GM18511 (cell line): ENCODE measurements at regions not wholly inside any gene's neighbourhood (a gene's known extent, or its start where the extent isn't known, plus 50 kb on each side); places are given as distances from the start of the nearest gene placed in this dataset.

ENCODE experiments used
- ATAC-seq: cut with Tn5 transposase; IDR thresholded peaks from one replicate; pipeline ENCODE4 v1.9.1; 2021; ENCODE audit warnings: mild to moderate bottlenecking, moderate library complexity; ENCODE audit not compliant: unreplicated experiment

DNA sequence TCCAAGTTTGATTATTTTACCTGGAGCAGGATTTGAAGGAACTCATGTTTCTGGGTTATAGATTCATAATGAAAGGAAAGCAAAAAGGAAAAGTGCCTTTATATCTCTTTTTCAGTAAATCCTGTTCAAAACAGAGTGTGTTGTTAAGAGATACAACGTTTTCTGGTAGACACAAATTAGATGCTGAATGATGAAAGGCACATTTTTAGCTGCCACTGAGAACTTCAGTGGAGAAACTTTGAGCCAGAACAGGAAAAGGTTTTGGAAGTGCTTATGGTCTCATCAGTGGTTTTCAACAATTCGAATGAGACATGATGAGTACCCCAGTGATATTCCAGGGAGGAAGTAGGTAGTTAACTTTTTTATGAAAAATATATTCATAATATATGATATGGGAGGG is 338.0 kb upstream of the C1orf87 start:
- no peak for ATAC-seq

DNA sequence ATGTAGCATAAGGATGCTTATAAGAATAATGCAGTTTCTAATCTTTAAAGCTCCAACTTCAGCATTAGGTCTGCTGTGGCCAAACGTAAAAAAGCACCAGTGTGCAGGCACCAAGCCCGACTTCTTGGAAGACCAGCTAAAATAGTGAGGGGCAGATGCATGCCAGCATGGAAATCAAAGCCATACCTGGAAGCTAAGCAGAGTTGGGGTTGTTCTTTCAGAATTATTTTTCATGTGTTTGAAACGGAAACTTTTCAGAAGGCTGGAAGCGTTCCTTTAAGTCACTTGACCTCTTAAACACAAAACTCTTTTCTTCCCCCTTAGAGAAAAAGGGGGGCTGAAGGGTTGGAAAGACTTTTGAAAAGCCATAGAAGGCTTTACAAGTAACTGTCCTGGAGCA is 329.2 kb upstream of the C1orf87 start:
- no peak for ATAC-seq

DNA sequence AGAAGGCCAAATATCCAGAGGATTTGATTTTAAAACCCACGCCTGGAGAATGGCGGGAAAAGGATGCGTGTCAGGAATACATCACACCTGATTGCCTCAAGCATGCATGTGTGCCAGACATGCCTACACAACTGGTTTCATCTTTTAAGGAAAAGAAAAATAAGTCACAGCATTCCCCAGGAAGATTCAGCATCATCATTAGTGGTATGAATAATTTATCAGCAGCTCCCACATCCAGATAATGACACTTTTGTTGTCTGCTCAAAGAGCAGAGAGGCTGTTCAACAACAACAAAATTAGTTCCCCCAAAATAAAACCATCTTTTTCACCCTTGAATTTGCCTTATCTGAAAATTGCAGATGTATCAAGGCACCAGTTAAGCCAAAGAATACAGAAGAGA is 328.6 kb upstream of the C1orf87 start:
- ATAC-seq = no peak

DNA sequence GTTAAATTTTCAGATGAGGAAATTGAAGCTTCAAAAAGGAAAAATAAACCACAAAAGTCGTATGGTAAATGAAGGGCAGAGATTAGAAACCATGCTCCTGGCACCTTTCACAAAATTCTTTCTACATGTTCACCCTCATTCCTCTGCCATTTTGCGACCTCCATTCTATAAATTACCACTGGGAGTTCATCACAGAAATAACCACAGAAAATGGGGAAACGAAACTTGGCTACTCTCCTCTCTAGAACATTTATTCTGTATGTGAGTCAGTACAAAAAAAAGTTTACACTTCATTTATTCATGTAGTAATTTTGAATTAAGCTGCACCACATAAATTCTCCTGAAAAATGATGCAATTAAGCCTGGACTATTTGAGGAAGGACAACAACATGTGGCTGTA is 320.9 kb upstream of the C1orf87 start:
- peak; percentile 48 for ATAC-seq

DNA sequence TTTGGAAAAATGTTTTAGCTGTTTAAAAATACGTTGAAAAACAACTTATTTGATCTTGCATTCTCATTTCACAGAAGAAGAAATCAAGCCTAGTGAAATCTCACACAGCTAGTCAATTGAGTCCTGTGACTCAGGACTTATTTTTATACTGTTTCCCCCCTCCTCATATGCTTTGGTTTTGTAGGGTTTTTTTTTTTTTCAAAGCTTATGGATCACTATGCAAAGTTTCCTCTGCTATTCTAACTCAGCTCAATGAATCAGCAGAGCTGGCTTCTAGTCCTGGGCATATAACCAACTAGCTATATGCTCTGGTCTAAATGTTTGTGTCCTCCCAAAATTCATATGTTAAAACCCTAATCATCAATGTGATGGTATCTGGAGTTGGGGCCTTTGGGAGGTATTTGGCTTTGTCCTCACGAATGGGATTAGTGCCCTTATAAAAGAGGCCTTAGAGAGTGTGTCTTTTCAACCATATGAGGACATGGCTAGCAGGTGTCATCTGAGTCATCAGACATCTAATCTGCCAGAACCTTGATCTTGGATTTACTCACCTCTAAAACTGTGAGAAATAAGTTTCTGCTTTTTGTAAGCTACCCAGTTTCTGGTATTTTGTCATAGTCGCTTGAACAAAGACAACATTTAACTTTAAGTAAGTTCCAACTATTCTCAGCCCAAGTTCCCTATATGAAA is 317.2 kb upstream of the C1orf87 start:
- ATAC-seq = peak; percentile 77

DNA sequence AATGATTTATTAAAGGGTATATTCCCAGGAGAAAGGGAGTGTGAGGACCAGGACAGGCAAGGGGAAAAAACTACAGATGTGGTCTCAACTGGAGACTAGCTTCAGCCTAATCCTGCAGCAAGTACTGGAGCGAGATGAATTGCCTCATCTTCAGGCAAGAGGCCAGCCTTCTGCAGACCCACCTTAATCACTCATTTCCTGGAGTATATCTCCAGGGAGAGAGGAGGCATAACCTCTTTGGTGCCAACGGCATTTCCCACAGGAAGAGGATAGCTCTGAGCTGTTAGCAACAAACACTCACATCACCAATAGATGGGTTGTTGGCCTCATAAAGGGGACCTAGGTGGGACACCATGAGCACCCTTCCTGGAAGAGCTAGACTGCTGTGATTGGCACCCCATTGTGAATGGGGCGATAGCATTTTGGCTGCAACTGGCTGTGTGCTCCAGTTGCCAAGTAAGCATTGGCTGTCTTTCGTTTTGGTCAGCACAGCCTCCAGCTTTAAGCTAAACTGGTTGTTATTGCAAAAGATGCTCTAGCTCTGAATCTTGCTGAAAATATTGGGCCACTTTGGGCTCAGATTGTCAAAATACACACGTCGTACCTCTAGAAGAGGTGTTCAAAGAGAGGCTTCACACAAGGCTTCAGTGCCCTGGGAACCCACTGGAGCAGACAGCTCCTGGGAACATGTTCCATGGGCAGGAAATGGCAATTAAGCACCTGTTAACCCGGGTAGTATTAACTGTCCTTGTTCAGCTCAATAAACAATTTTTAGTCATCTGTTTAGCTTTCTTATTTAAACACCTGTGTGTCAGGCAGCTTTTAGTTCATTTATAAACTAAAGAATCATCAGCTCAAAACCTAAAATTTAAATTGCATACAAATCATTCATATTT is 314.8 kb upstream of the C1orf87 start:
- no peak for ATAC-seq

DNA sequence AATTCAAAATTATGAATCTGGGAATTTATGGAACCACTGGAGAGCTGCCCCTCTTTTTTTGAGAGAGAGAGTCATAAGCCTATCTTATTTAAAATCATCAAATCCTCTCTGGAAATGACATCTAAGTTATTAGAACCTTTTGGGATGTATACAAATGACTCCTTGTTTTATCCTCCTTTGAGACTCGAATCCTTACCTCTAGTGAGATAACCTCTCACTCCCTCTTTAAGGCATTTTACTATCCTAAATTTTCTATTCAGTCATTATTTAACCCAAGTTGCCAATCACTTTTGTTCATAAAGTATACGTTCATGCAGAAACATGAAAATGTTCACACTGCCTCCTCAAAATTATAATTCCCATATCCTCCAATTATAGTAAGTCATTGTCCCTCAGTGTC is 313.6 kb upstream of the C1orf87 start:
- no peak for ATAC-seq

DNA sequence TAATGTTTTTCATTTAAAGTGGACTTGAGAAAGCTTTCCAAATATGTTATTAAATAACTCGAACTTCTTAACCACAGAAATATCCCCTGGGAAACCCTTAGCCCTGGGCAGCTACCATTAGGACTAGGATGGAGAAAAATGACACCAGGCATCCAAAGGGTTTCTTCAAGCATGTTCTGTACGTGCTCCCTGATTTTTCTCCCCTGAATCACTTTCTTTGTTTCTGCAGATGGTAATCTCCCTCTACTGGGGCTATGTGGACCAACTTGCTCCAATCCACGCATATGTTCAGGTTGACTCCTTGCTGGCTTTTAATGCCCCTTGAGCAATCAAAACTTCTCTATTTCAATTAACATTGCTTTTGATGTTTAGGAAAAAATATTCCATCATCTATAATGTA is 312.7 kb upstream of the C1orf87 start:
- no peak for ATAC-seq

DNA sequence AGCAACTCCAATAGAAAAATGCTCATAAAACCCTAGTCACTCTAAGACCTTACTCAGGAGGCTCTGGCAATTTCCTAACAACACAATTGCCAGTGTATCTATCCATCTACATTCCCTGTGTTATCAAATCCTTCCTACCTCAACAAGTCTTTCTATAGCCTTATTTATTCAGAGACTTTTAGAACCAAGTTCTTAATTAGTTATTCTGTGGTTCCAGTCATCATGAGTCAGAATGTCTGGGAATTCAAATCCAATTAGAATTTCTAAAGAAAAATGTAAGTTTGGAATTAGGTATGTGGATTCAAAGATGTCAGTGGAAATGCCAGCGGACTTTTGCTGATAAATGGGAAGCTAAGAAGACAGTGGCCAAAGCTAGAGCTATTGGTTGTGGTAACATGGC is 302.6 kb upstream of the C1orf87 start:
- ATAC-seq = no peak

DNA sequence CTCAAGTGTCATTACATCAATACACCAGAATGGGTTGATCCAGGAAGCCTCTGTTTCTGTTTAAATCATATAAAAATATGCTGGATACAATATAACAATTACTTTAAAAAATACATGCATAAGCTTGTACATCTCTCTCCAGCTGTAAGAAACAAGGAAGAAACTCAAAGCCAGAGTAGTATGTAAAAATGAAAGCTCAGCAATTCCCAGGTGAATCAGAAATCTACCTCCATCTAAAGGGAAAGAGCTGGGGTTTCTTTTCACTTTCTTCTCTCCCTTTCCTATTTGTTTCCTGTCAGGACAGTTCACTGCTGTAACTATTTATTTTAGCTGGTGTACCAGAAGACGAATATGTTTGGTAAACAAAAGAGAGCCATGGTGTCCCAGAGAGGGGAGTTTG is 301.0 kb upstream of the C1orf87 start:
- no peak for ATAC-seq

DNA sequence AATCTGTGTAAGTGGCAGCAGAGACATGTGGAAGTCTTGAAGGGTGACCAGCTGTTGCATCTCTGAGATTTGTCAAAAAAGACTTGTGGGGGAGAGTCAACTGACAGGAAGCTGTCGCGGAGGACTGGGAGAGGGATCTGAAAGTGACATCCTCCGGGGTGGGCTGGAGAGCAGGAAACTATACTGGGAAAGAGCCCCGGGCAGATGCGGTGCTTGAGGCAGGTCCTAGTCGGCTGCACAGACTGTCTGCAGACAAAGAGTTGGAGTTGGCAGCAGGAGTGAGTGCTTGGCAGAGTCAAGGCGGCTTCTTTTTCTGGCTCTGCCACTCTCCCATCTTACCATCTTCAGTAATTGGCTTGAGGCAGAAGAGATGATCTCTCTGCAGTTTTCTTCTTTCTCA is 294.0 kb upstream of the C1orf87 start:
- ATAC-seq = no peak

DNA sequence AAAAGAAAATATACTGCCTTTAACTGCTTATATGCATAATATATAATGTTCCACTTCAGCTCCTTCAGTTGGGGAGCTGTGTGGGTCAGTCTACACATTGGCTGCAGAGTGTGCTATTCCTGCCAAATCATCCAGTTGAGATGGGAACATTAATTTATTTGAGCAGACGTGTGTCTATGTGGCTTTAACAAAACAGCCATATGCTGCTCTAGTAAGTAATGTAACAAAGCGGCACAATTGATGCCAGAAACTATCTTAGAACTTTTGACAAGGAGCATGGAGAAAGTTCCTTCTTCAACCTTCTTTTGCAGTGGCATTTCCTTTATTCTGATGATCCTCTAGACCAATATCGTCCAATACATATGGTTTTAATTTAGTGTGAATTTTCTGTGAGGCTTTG is 285.9 kb upstream of the C1orf87 start:
- ATAC-seq = no peak

DNA sequence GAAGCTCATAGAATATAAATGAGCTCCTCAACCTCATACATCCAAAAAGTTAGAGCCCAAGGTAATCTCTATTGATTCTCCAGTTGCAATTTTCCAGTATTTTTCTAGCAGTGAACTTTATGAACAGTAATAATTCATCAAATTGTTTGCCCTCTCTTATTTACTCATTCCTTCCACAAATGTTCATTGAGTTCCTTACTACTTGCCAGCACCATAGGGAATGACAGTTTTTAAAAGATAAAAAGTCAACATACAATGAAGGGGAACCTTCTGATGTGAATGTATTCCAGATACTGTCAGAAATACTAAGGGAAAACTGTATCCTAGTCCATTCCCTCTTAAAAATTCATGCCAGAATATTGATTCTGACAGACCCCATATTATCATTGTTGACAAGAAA is 277.0 kb upstream of the C1orf87 start:
- ATAC-seq = no peak

DNA sequence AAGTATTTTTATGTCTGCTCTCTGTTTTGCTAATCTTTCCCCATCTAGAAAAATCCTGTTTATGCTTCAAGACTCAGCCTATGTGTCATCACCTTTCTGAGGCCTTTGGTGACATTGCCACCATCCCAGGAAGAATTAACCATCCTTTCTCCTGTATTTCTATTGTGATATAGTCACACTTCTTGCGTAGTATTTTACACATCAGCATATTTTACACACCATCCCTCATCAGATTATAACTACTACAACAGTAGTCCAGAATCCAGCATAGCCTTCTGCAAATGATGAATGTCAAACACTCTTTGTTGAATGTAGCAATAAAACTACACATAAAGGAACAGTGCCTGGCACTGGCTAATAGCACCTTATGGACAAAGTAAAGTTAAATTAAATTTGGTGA is 275.3 kb upstream of the C1orf87 start:
- no peak for ATAC-seq

DNA sequence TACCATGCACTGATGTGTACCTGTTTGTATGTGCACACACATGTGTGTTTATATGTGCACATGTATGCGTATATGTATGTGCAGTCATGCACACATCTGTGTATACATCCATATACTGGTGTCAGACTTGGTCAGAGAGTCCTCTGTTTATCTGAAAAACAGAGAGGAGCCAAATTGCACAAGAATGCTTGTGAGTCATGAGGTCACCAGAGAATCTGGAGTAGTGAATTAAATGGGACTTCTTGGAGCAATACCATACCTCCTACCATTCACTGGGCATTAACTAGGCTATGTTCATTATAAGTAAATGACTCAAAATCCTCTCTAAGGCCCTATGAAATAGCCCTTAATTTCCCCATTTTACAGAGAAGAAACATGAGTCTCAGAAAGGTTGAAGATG is 272.1 kb upstream of the C1orf87 start:
- no peak for ATAC-seq

DNA sequence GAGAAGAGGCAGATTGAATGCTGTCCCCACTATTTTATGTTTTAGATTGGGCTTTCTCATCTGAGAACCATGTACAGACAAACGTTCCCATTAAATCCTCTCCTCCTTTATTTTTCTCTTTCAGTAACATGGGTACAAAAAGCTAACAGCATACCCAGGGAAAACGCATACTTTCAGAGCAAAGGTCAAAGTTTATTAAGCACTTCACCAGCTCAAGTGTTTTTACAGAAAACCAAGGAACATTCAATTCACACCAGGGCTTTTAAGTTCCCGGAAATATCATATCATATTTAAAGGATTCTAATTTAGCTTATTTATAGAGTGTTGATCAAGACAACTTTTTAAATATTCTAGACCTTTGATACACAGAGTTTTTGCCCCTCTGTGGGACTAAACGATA is 271.5 kb upstream of the C1orf87 start:
- no peak for ATAC-seq

DNA sequence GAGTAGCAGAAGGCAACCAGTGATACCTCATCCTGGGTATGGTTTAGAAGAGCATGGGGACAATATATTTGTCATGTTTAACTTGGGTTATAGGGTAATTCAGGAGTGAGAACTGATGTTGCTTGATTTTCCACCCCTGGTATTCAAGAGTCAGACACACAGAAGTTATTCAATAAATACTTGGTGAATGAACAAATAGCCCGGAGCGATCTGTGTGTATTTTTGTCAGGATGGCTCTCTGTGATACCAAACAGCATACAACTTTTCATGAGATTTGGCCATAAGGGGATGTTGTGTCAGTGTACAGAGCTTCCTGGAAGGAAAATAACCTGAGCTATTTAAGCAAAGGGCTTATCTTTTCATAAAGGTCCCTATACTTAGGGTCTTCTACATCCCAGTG is 270.2 kb upstream of the C1orf87 start:
- ATAC-seq = no peak

DNA sequence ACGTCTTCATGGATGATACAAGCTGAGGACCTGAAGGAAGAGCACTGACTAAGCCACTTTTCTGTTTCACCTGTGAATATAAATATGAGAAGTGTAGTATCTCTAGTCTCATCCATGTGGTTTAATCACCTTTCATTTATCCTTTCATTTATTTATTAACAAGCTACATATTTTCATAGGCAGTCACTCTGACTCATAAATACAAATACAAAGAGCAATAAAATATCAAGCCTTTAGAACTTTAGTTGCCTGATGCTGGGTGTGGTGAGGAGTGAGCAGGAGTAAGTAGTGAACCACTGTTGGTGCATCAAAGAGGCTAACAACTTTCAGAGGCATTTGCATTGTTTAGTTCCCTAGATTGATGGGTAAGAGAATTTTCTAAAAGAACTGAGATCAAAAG is 269.0 kb upstream of the C1orf87 start:
- ATAC-seq = no peak

DNA sequence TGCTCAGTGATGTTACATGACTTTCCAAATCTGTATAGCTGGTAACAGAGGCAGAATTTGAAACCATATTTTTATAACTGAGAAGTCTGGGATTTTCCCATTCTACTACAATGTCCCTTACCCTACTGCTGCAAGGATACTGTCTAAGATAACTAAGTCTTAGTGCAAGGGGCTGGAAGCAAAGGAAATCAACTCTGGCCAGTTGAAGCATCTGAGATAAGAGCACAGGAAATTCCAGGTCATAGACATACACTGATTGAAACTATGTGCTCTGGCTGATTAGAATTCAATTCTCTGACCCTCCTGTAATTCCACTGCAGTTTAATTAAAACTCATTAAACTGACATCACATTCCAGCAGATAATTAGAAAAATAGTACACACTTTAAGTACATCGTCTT is 267.7 kb upstream of the C1orf87 start:
- ATAC-seq = no peak

DNA sequence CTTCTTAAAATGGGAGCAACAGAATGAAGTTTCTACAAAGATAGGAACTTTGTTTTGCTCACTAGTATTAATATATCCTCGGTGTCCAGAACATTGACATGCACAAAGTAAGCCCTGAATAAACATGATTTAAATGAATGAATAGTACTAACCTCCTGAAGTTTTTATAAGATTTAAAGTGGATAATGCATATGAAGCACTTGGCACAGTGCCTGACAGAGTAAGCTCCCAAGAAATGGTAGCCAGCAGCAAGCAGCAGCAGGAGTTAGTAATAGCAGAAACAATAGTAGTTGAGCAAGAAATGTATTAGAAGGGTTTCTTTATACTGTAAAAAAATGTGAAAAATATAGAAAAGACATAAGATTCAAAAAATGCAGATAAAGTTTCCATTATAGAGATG is 258.1 kb upstream of the C1orf87 start:
- ATAC-seq = no peak

DNA sequence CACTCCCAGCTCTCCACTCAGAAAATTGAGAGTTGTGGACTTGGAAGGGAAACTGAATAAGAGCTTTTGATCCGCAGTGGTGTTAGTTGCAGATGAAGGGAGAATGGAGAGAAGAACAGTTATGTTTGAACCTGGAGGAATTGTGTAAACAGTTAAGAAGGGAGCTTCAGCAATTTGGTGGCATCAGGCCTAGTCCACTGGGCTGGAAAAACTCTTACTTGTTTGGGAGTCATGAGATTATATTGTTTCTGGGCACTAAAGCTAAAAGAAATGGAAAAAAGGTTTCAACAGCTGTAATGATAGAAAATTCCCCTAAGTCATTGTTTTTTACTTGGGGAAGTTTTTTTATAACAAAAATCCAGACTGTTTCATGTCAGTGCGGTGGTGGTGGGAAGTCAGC is 256.1 kb upstream of the C1orf87 start:
- ATAC-seq = no peak

DNA sequence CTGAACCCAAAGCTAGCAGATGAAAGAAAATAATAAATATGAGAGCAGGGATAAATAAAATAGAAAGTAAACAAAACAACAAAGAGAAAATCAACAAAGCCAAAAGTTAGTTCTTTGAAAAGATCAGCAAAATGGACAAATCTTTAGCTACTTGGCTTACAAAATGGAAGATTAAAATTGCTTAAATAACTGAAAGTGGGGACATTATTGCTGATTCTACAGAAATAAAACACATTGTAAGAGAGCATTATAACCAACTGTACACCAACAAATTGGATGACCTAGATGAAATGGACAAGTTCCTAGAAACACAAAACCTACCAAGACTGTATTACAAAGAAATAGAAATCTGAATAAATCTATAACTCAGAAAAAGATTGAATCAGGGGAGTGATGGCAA is 238.3 kb upstream of the C1orf87 start:
- ATAC-seq = no peak

DNA sequence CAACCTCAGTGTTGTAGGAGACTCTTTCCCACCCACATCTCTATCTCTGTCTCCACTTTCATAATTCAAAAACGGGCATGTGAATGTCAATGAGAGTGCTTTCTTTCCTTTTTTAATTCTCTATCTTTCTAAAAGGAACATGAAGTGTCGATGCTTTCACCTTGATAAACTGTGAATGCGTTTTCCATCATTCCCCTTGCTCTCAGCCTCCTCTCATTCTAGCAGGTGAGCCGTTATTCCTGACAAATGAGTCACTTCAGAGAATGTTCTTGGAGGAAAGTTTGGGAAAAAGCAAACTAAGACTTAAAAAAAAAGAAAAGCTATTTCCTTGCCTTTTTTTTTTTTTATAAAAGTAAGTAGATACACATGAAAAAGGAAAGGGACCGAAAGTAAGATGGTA is 226.0 kb upstream of the C1orf87 start:
- no peak for ATAC-seq
